Liver (tissue), 8 donors: ENCODE measurements at regions not wholly inside any gene's neighbourhood (a gene's known extent, or its start where the extent isn't known, plus 50 kb on each side); places are given as distances from the start of the nearest gene placed in this dataset.

Source experiments
- DNase-seq: peaks from one replicate; pipeline ENCODE4 v3.0.0-alpha.2; 2017; ENCODE audit warnings: low spot score
- H3K27ac ChIP-seq, 2 donors: one replicate each; pipeline ENCODE4 v1.7.0; 2013; ENCODE audit warnings: inconsistent platforms in 2 of 2, low read length in 2 of 2, control low read depth in 1 of 2, low read depth in 1 of 2, mild to moderate bottlenecking in 1 of 2
- H3K27me3 ChIP-seq, 4 donors: one replicate each; pipeline versions ENCODE4 v1.6.1 to v1.7.0; 2013; ENCODE audit warnings: low read length in 3 of 4, inconsistent platforms in 1 of 4, mild to moderate bottlenecking in 1 of 4, moderate library complexity in 1 of 4; ENCODE audit not compliant: control insufficient read depth in 4 of 4, insufficient read depth in 4 of 4
- H3K36me3 ChIP-seq, 4 donors: one replicate each; pipeline versions ENCODE4 v1.6.1 to v1.7.0; 2013; ENCODE audit warnings: low read length in 3 of 4, mild to moderate bottlenecking in 3 of 4, low read depth in 1 of 4, moderate library complexity in 1 of 4; ENCODE audit not compliant: control insufficient read depth in 4 of 4, insufficient read depth in 3 of 4
- H3K4me1 ChIP-seq, 4 donors: one replicate each; pipeline versions ENCODE4 v1.6.1 to v1.7.0; 2013; ENCODE audit warnings: low read length in 3 of 4, mild to moderate bottlenecking in 3 of 4, moderate library complexity in 1 of 4; ENCODE audit not compliant: control insufficient read depth in 4 of 4, insufficient read depth in 4 of 4
- H3K4me3 ChIP-seq, 3 donors: one replicate each; pipeline versions ENCODE4 v1.6.1 to v1.7.0; 2013; ENCODE audit warnings: low read length in 3 of 3, control low read depth in 1 of 3, low read depth in 1 of 3, mild to moderate bottlenecking in 1 of 3
- H3K9ac ChIP-seq, 2 donors: one replicate each; pipeline ENCODE4 v1.7.0; 2013; ENCODE audit warnings: low read length in 2 of 2, mild to moderate bottlenecking in 2 of 2, moderate library complexity in 2 of 2, control low read depth in 1 of 2, low read depth in 1 of 2
- H3K9me3 ChIP-seq, 4 donors: one replicate each; pipeline versions ENCODE4 v1.6.1 to v1.7.0; 2013; ENCODE audit warnings: low read length in 3 of 4; ENCODE audit not compliant: control insufficient read depth in 4 of 4
- EGR1 ChIP-seq, 2 donors: IDR thresholded peaks; 2 replicates each; pipeline ENCODE4 v1.6.1; 2016 to 2018; ENCODE audit warnings: antibody characterized with exemption in 2 of 2, low read depth in 2 of 2
- FOXA1 ChIP-seq: IDR thresholded peaks from 2 replicates; pipeline ENCODE4 v1.6.1; 2016; ENCODE audit warnings: antibody characterized with exemption
- FOXA2 ChIP-seq: IDR thresholded peaks from 2 replicates; pipeline ENCODE4 v1.6.1; 2016; ENCODE audit warnings: antibody characterized with exemption
- GABPA ChIP-seq, 2 donors: IDR thresholded peaks in 1 of 2; conservative IDR thresholded peaks in 1 of 2; 2 replicates each; pipeline ENCODE4 v1.6.1; 2016; ENCODE audit warnings: antibody characterized with exemption in 2 of 2, mild to moderate bottlenecking in 1 of 2, moderate library complexity in 1 of 2
- HNF4A ChIP-seq, 2 donors: conservative IDR thresholded peaks; 2 replicates each; pipeline ENCODE4 v1.6.1; 2016; ENCODE audit warnings: antibody characterized with exemption in 2 of 2, mild to moderate bottlenecking in 2 of 2
- HNF4G ChIP-seq: IDR thresholded peaks from 2 replicates; pipeline ENCODE4 v1.6.1; 2016; ENCODE audit warnings: antibody characterized with exemption
- JUND ChIP-seq, 2 donors: IDR thresholded peaks; 2 replicates each; pipeline ENCODE4 v1.6.1; 2016; ENCODE audit warnings: antibody characterized with exemption in 2 of 2
- NR2F2 ChIP-seq: IDR thresholded peaks from 2 replicates; pipeline ENCODE4 v1.6.1; 2016; ENCODE audit warnings: antibody characterized with exemption
- RAD21 ChIP-seq, 2 donors: IDR thresholded peaks; 2 replicates each; pipeline ENCODE4 v1.6.1; 2016; ENCODE audit warnings: antibody characterized with exemption in 2 of 2, mild to moderate bottlenecking in 2 of 2
- RXRA ChIP-seq, 2 donors: IDR thresholded peaks; 2 replicates each; pipeline ENCODE4 v1.6.1; 2017 to 2018; ENCODE audit warnings: antibody characterized with exemption in 2 of 2, mild to moderate bottlenecking in 1 of 2
- SP1 ChIP-seq: IDR thresholded peaks from 2 replicates; pipeline ENCODE4 v1.6.1; 2018; ENCODE audit warnings: antibody characterized with exemption, mild to moderate bottlenecking
- TAF1 ChIP-seq: conservative IDR thresholded peaks from 2 replicates; pipeline ENCODE4 v1.6.1; 2016; ENCODE audit warnings: antibody characterized with exemption, mild to moderate bottlenecking
- YY1 ChIP-seq: IDR thresholded peaks from 2 replicates; pipeline ENCODE4 v1.6.1; 2016; ENCODE audit warnings: antibody characterized with exemption, mild to moderate bottlenecking
- WGBS: extraction: QIAGEN DNeasy Blood & Tissue Kit; methylation state at CpG from one replicate; pipeline ENCODE4 v1.1.7; 2013; 5-methylcytosine and 5-hydroxymethylcytosine counted together
- TF ChIP-seq, protein P1 (sequence below): fragments of 150-350 bp; IDR thresholded peaks from 2 replicates; pipeline ENCODE4 v1.5.1; 2017; ENCODE audit warnings: improper control_type of control experiment, low read depth, low read length; ENCODE audit not compliant: missing input control
- TF ChIP-seq, protein P2 (sequence below): IDR thresholded peaks from 2 replicates; pipeline ENCODE4 v1.6.1; 2016; ENCODE audit warnings: antibody characterized with exemption
- TF ChIP-seq, protein P3 (sequence below): IDR thresholded peaks from 2 replicates; pipeline ENCODE4 v1.6.1; 2016; ENCODE audit warnings: antibody characterized with exemption
- TF ChIP-seq, protein P4 (sequence below): IDR thresholded peaks from 2 replicates; pipeline ENCODE4 v1.6.1; 2016; ENCODE audit warnings: antibody characterized with exemption
- TF ChIP-seq, protein P5 (sequence below): IDR thresholded peaks from 2 replicates; pipeline ENCODE4 v1.6.1; 2016; ENCODE audit warnings: antibody characterized with exemption, mild to moderate bottlenecking
- donor health status: healthy.
- donor health status: healthy.
- donor health status: healthy.
- donor health status: healthy.
- donor health status: healthy.

DNA sequence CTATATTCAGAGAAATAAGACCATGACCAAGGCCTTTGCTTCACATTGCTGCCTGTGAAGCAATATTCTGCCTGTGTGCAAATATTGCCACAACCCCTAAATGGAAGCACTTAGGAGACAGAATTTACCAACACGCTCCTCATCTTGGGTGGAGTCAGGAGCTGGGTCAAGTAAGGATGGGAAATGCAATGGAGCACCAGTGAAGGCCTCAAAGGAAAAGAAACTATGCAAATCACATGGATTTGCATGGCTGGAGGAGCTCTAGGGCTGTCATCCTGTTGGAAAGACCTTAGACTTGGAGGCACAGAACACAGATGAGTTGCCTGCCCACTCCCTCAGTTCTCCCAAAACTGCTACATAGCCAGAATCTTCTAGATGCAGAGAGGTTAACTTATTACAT lies 435.5 kb downstream of the SIPA1L2 start:
- Histone ChIP-seq H3K9me3 (no peaks in the 10 kb centered on the region), H3K9ac (no peak overlapping the region), H3K4me3 (no peak overlapping the region), H3K27me3 (peaks cover 0 to 7% (median 0%) of the 10 kb centered on the region in 4 donors), H3K27ac (no peak overlapping the region), H3K4me1 (no peaks in the 10 kb centered on the region), H3K36me3 (no peaks in the 10 kb centered on the region)
- WGBS, result 82% methylated on average over 1 of the region's 1 CpG
- no peak for DNase-seq
- TF ChIP-seq SP1 (no peak), FOXA2 (no peak), YY1 (no peak), NR2F2 (no peak), RXRA (IDR thresholded peaks at IDR 0.05) (no peak), FOXA1 (no peak), GABPA (IDR thresholded peaks at IDR 0.05 in 1 of 2, conservative IDR thresholded peaks at IDR 0.05 in 1 of 2) (no peak), HNF4A (conservative IDR thresholded peaks at IDR 0.05) (no peak), HNF4G (no peak), JUND (IDR thresholded peaks at IDR 0.05) (no peak), TAF1 (no peak), EGR1 (IDR thresholded peaks at IDR 0.05; ENCODE audit: low read depth in 2 of 2) (no peak), RAD21 (IDR thresholded peaks at IDR 0.05) (no peak)
- TF ChIP-seq, protein P1, sequence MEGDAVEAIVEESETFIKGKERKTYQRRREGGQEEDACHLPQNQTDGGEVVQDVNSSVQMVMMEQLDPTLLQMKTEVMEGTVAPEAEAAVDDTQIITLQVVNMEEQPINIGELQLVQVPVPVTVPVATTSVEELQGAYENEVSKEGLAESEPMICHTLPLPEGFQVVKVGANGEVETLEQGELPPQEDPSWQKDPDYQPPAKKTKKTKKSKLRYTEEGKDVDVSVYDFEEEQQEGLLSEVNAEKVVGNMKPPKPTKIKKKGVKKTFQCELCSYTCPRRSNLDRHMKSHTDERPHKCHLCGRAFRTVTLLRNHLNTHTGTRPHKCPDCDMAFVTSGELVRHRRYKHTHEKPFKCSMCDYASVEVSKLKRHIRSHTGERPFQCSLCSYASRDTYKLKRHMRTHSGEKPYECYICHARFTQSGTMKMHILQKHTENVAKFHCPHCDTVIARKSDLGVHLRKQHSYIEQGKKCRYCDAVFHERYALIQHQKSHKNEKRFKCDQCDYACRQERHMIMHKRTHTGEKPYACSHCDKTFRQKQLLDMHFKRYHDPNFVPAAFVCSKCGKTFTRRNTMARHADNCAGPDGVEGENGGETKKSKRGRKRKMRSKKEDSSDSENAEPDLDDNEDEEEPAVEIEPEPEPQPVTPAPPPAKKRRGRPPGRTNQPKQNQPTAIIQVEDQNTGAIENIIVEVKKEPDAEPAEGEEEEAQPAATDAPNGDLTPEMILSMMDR, result no peak
- TF ChIP-seq, protein P2, sequence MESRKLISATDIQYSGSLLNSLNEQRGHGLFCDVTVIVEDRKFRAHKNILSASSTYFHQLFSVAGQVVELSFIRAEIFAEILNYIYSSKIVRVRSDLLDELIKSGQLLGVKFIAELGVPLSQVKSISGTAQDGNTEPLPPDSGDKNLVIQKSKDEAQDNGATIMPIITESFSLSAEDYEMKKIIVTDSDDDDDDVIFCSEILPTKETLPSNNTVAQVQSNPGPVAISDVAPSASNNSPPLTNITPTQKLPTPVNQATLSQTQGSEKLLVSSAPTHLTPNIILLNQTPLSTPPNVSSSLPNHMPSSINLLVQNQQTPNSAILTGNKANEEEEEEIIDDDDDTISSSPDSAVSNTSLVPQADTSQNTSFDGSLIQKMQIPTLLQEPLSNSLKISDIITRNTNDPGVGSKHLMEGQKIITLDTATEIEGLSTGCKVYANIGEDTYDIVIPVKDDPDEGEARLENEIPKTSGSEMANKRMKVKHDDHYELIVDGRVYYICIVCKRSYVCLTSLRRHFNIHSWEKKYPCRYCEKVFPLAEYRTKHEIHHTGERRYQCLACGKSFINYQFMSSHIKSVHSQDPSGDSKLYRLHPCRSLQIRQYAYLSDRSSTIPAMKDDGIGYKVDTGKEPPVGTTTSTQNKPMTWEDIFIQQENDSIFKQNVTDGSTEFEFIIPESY, result no peak
- TF ChIP-seq, protein P3, sequence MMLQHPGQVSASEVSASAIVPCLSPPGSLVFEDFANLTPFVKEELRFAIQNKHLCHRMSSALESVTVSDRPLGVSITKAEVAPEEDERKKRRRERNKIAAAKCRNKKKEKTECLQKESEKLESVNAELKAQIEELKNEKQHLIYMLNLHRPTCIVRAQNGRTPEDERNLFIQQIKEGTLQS, result no peak
- TF ChIP-seq, protein P4, sequence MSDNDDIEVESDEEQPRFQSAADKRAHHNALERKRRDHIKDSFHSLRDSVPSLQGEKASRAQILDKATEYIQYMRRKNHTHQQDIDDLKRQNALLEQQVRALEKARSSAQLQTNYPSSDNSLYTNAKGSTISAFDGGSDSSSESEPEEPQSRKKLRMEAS, result no peak
- TF ChIP-seq, protein P5, sequence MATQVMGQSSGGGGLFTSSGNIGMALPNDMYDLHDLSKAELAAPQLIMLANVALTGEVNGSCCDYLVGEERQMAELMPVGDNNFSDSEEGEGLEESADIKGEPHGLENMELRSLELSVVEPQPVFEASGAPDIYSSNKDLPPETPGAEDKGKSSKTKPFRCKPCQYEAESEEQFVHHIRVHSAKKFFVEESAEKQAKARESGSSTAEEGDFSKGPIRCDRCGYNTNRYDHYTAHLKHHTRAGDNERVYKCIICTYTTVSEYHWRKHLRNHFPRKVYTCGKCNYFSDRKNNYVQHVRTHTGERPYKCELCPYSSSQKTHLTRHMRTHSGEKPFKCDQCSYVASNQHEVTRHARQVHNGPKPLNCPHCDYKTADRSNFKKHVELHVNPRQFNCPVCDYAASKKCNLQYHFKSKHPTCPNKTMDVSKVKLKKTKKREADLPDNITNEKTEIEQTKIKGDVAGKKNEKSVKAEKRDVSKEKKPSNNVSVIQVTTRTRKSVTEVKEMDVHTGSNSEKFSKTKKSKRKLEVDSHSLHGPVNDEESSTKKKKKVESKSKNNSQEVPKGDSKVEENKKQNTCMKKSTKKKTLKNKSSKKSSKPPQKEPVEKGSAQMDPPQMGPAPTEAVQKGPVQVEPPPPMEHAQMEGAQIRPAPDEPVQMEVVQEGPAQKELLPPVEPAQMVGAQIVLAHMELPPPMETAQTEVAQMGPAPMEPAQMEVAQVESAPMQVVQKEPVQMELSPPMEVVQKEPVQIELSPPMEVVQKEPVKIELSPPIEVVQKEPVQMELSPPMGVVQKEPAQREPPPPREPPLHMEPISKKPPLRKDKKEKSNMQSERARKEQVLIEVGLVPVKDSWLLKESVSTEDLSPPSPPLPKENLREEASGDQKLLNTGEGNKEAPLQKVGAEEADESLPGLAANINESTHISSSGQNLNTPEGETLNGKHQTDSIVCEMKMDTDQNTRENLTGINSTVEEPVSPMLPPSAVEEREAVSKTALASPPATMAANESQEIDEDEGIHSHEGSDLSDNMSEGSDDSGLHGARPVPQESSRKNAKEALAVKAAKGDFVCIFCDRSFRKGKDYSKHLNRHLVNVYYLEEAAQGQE, result no peak

DNA sequence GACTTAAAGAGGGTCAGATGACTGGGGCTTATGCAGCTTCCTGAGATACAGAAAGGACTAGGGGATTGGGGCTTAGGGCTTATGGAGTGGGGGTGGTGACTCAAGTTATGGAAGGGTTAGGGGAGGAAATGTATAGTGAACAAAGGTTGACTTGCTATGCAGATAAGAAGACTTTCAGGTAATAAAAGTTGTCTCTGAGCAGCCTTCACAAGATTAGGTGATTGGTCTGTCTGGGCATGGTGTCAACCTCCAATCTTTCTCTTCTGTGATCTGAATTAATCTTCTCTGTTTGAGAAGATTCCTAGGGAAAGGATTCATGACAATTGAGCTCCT lies 436.5 kb downstream of the SIPA1L2 start:
- H3K4me1 ChIP-seq, result no peaks in the 10 kb centered on the region
- no peaks in the 10 kb centered on the region for H3K36me3 ChIP-seq
- no peak overlapping the region for H3K4me3 ChIP-seq
- no peak for DNase-seq
- TF ChIP-seq, protein P4, result no peak
- TF ChIP-seq HNF4G, result no peak
- no peak for TF ChIP-seq TAF1
- H3K9me3 ChIP-seq, result no peaks in the 10 kb centered on the region
- no peak overlapping the region for H3K27ac ChIP-seq
- H3K27me3 ChIP-seq, result peaks cover 0 to 7% (median 0%) of the 10 kb centered on the region in 4 donors
- H3K9ac ChIP-seq, result no peak overlapping the region
